ENCODE measurements at regions not wholly inside any gene's neighbourhood (a gene's known extent, or its start where the extent isn't known, plus 50 kb on each side); places are given as distances from the start of the nearest gene placed in this dataset.

- no peak for DNase-seq (ENCODE audit: low read depth in 2 of 2, low spot score in 1 of 2)
Measured at GRCh38 chr2:199136242-199136641, 321.5 kb downstream of the SATB2 start.

DNA sequence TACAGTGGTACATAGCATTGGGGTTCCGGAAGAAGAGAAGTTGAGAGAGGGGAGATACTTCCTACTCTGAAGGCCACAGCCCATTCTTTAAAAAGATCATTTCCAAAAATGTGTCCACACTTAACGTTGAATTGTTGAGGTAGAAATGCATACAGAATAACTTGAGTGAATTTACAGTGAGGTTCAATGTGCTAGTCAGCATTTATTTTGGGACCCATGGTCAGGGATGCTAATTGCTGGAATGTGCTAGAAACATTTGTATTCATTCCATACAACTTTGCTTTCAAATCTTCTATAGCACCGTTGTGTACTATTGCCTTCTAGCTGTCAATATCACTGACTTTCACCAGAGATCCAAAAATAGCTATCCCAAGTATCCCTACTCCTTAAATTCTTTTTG lies 325.9 kb downstream of the SATB2 start:
- no peak for DNase-seq (ENCODE audit: low read depth in 2 of 2, low spot score in 1 of 2)

DNA sequence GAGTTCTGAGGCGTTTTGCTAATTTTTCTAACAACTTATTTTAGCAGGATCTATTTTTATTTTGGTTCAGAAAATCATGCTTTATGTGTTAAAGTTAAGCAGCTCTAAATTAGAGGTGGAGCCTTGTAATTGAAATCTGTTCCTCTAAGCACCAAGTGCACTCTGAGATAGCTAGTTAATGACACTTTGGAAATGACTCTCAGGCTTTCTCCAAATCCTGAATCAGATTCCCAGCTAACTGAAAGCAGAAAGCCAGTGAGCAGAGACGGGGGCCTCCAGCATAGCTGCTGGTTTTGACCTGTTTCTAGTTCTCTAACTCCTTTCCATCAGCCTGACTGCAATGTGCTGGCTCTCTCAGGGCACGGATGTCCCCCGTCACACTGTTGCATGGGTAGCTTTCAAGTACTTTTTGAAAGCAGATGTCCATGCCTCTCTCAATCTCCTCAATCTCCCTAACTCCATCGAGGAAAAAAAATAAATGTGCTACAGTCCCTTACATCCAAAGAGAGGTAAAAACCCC lies 326.5 kb downstream of the SATB2 start:
- no peak for DNase-seq (ENCODE audit: low read depth in 2 of 2, low spot score in 1 of 2)

GRCh38 chr2:199130501-199130900 lies 327.2 kb downstream of the SATB2 start:
- DNase-seq (ENCODE audit: low read depth in 2 of 2, low spot score in 1 of 2) = no peak

GRCh38 chr2:199128476-199129229 lies 329.1 kb downstream of the SATB2 start:
- no peak for DNase-seq (ENCODE audit: low read depth in 2 of 2, low spot score in 1 of 2)

DNA sequence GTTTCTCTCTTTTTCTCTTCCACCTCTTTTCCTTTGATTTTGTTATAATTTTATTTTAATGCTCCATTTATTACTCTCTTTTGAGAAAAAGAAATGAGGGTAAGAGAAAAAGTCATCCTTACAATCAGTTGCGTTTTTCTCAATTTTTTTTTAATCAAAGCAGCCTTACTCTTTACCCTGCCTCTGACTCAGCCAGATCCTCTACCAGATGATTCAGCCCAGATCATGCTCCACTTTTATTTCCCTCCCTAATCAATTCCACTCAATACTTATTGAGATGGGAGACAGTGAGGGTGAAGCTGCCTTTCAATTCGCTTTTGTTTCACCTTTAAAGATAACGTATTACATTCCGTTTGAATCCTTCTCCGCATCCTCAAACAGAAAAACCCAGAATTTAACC lies 337.9 kb downstream of the SATB2 start:
- DNase-seq (ENCODE audit: low read depth in 2 of 2, low spot score in 1 of 2) = no peak

GRCh38 chr2:199118673-199119112 lies 339.0 kb downstream of the SATB2 start:
- no peak for DNase-seq (ENCODE audit: low read depth in 2 of 2, low spot score in 1 of 2)

GRCh38 chr2:199115169-199115568 lies 342.6 kb downstream of the SATB2 start:
- no peak for DNase-seq (ENCODE audit: low read depth in 2 of 2, low spot score in 1 of 2)

GRCh38 chr2:199113111-199113510 lies 344.6 kb downstream of the SATB2 start:
- no peak for DNase-seq (ENCODE audit: low read depth in 2 of 2, low spot score in 1 of 2)

DNA sequence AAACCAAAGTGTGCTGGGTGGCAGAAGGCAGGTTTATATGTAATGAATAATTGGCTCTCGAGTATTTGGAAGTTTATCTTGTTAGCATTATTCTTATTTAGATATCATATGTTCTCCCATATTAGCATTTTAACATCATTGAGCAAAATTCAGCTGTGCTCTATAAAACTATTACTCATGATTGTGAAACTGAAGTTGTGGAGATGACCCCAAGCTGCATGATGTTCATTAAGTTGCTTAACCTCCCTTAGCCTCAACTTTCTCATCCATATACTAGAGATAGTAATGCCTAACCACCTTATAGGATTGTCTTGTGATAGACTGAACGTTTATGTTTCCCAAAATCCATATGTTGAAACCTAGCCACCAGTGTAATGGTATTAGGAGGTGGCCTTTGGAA lies 346.3 kb downstream of the SATB2 start:
- DNase-seq (ENCODE audit: low read depth in 2 of 2, low spot score in 1 of 2) = no peak

DNA sequence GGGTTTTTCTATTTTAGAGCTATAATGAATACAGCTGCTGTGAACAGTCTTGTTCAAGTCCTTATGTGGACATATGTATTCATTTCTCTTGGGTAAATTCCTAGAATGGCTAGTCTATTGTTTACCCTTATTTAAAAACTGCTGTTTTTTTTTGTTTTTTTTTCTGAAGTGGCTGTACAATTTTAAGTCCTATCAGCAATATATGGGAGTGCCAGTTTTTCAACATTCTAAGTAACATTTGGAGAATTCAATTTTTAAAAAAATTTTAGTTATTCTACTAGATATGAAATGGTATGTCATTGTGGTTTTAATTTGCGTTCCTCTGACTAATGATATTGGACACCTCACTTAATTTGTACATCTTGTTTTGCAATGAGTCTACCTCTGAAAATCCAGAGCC lies 349.7 kb downstream of the SATB2 start:
- no peak for DNase-seq (ENCODE audit: low read depth in 2 of 2, low spot score in 1 of 2)

GRCh38 chr2:199105826-199106225 lies 351.9 kb downstream of the SATB2 start:
- DNase-seq (ENCODE audit: low read depth in 2 of 2, low spot score in 1 of 2) = no peak

DNA sequence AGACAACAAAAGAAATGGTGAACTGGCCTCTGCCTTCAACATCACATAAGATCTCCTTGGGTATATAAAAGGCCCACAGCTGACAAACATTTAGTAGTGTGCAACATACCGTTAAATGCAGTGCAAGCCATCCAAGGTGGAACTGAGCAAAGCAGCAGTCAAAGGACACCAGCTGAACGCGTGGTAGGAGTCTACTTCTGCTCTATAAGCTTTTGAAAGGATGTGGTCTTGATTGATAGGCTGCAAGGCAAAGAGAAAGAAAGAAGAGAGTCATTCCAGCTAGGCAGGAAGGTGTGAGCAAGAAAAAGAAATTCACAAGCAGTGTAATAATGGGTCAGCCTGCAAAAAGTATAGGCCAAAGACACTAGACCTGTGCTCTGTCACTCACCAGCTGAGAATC lies 356.3 kb downstream of the SATB2 start:
- DNase-seq (ENCODE audit: low read depth in 2 of 2, low spot score in 1 of 2) = no peak

DNA sequence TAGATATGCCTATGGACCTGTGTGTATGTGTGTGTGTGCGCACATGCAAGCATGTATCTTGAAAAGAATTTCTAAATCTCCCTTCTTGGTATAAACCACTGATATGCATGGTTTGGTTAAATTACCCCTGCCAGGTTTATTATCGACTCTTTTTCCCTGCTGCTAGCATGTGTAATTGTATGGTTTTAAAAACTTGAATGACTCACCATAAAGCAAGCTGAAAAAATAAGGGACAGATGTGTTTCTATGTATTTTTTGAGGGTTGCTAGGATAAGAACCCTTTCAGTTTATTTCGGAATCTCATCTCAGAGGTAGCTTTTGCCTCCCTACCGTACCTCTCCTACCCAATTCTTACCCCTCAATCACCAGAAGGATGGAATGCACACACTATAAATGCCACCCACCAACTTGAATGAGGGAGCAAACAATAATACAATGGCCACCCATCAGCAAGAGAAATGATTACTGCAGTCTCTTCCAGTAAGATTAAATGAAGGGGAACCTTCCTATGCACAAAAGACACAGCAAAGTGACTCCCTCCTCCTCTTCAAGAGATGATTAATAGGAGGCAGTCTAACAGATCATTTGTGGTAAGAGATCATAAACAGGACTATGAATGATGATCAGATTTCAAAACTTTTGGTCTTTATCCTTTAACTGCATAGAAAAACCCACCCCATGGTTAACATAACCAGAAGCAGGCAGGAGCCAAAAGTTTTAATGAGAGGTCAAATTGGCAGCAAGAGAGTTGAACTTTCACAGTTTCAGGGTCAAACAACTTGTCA lies 357.2 kb downstream of the SATB2 start:
- no peak for DNase-seq (ENCODE audit: low read depth in 2 of 2, low spot score in 1 of 2)

DNA sequence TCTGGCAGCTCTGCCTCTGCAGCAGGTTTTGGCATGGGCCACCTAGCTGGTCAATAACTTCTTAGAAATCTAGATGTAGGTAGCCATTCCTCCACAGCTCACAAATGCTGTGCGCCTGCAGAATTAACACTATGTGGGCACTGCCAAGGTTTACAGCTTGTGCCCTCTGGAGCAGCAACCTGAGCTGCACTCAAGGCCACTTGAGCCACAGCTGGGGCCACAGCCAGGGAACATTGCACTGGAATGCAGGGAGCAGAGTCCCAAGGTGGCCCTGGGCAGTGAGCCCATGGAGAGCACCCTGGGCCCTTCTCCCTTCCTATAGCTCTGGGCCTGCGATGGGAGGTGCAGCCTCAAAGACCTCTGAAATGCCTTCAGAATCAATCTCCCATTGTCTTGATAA lies 365.3 kb downstream of the SATB2 start:
- no peak for DNase-seq (ENCODE audit: low read depth in 2 of 2, low spot score in 1 of 2)

DNA sequence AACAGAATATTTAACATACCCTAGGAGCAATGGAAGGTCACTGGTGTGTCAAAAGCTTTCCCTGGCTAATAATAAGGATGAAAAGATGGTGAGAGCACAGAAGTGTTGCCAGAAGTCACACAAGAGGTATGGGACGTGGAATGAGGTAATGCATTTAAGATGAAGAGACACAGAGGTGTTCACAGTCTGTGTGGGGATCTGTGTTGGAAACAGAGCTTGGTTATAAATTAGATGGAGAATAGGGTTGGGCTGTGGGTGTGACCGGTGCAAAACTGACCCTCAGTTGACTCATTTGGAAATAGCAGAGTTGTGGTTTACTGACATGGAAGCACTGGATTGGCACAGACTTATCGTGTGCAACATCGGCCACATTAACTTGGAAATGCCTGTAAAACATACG lies 372.5 kb downstream of the SATB2 start:
- no peak for DNase-seq (ENCODE audit: low read depth in 2 of 2, low spot score in 1 of 2)

- DNase-seq (ENCODE audit: low read depth in 2 of 2, low spot score in 1 of 2) = no peak
Measured at GRCh38 chr2:199070322-199070949, 387.3 kb downstream of the SATB2 start.

DNA sequence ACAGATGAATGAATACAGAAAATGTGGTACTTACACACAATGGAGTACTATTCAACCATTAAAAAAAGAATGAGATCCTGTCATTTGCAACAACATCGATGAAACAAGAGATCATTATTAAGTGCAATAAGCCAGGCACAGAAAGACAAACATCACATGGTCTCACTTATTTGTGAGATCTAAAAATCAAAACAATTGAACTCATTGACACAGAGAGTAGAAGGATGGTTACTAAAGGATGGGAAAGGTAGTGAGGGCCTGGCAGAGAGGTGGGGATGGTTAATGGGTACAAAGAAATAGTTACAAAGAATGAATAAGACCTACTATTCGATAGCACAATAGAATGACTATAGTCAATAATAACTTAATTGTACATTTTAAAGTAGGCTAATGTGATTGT lies 393.5 kb downstream of the SATB2 start:
- no peak for DNase-seq (ENCODE audit: low read depth in 2 of 2, low spot score in 1 of 2)

- no peak for DNase-seq (ENCODE audit: low read depth in 2 of 2, low spot score in 1 of 2)
Measured at GRCh38 chr2:199057936-199058335, 399.8 kb downstream of the SATB2 start.

DNA sequence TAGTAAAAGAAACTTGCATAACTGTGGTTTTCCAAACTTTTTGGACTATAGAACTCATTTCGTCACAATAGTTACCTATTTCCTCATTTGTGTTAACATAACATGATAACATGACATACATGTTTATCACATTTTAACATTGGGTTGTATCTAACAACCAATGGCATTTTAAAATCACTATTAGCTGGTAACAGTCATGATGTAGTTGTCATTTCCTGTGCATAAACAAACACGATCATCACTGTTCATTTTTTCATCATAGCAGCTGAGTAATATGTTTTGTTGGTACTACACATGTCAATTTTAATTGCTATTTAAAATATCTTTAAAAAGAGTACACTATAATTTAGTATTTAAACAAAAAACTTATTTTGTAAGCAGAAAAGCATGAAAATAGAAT lies 402.4 kb downstream of the SATB2 start:
- no peak for DNase-seq (ENCODE audit: low read depth in 2 of 2, low spot score in 1 of 2)

DNA sequence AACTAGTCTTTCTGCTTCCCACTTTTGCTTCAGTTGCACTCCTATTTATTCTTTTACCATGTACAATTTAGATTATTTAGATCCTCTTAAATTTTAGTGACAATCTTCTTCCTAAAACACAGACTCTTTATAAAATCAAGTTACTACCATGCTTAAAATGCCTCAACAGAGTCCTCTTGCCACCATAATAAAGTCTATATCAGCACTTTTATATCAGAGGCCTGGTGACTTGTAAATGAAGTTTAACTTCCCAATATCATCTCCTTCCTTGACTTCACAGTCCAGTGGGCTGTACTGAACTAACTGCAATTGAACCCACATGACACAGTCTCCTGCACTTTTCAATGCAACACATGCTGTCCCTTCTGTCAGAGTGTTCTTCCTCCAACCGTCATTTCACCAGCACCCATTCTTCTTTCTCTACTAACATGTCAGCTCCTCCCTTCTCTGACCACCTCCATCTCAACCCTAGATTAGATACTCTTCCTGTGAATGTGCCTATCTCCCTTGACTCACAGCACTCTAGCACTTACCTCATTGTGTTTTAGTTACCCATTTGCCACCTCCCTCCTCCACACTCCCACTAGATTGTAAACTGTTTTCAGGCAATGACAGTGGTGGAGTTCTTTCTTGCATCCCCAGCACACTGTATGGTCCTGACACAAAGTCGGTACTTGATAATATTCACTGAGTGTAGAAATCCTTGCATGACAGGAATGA lies 414.9 kb downstream of the SATB2 start:
- no peak for DNase-seq (ENCODE audit: low read depth in 2 of 2, low spot score in 1 of 2)
